ENCODE measurements at regions not wholly inside any gene's neighbourhood (a gene's known extent, or its start where the extent isn't known, plus 50 kb on each side); places are given as distances from the start of the nearest gene placed in this dataset.

- dilution Hi-C loops (cut with MboI; ENCODE audit: extremely low pct_ligation_motif_present, low sequenced_read_pairs): no loop called here
- DNase-seq (ENCODE audit: low read depth, low spot score) (no peak), FAIRE-seq (no peak)
- Histone ChIP-seq H3K9ac (ENCODE audit: control insufficient read depth, extremely low read depth, insufficient read depth, low read length) (no peak overlapping the region), H2AFZ (ENCODE audit: control insufficient read depth, low read length) (no peak overlapping the region), H3K4me3 (ENCODE audit: control insufficient read depth in 2 of 3, extremely low read depth in 1 of 3, insufficient read depth in 2 of 3, low read depth in 1 of 3, low read length in 3 of 3) (no peak overlapping the region), H3K27me3 (ENCODE audit: control insufficient read depth, extremely low read depth, insufficient read depth, low read length) (no peaks in the 10 kb centered on the region), H3K27ac (ENCODE audit: control insufficient read depth, insufficient read depth, low read length) (no peak overlapping the region), H3K9me1 (ENCODE audit: control insufficient read depth, extremely low read depth, insufficient read depth, low read length) (no peaks in the 10 kb centered on the region), H4K20me1 (ENCODE audit: control insufficient read depth, extremely low read depth, insufficient read depth, low read length) (no peaks in the 10 kb centered on the region), H3K36me3 (ENCODE audit: control insufficient read depth in 2 of 2, extremely low read depth in 1 of 2, insufficient read depth in 2 of 2, low read length in 2 of 2) (no peaks in the 10 kb centered on the region), H3K9me3 (ENCODE audit: control insufficient read depth, low read depth, low read length) (no peaks in the 10 kb centered on the region), H3K4me1 (ENCODE audit: control insufficient read depth, extremely low read depth, insufficient read depth, low read length) (peaks cover 2% of the 10 kb centered on the region), H3K79me2 (ENCODE audit: control insufficient read depth, insufficient read depth, low read length) (no peaks in the 10 kb centered on the region), H3K4me2 (ENCODE audit: control insufficient read depth, extremely low read depth, insufficient read depth, low read depth, low read length) (no peak overlapping the region)
- TF ChIP-seq CTCF (optimal IDR thresholded peaks at IDR 0.05 in 1 of 3, IDR thresholded peaks at IDR 0.05 in 1 of 3, conservative IDR thresholded peaks at IDR 0.05 in 1 of 3; ENCODE audit: extremely low read depth in 1 of 3, insufficient read depth in 2 of 3, low read length in 3 of 3): no peak
- no peak for TF ChIP-seq EZH2 (IDR thresholded peaks at IDR 0.05; ENCODE audit: low read length)
Observed at GRCh38 chr2:223107825-223108224, 55.8 kb downstream of the KCNE4 start.

GRCh38 chr2:223108351-223109050, 56.5 kb downstream of the KCNE4 start:
- FAIRE-seq: no peak

More at GRCh38 chr2:223108351-223109050, 56.5 kb downstream of the KCNE4 start:
- H3K4me2 ChIP-seq (ENCODE audit: control insufficient read depth, extremely low read depth, insufficient read depth, low read depth, low read length): no peak overlapping the region
- no peak for DNase-seq (ENCODE audit: low read depth, low spot score)
- dilution Hi-C loops (cut with MboI; ENCODE audit: extremely low pct_ligation_motif_present, low sequenced_read_pairs): no loop called here
- H3K27me3 ChIP-seq (ENCODE audit: control insufficient read depth, extremely low read depth, insufficient read depth, low read length): no peaks in the 10 kb centered on the region
- no peaks in the 10 kb centered on the region for H3K9me1 ChIP-seq (ENCODE audit: control insufficient read depth, extremely low read depth, insufficient read depth, low read length)
- H3K4me1 ChIP-seq (ENCODE audit: control insufficient read depth, extremely low read depth, insufficient read depth, low read length): peaks cover 2% of the 10 kb centered on the region
- H3K9ac ChIP-seq (ENCODE audit: control insufficient read depth, extremely low read depth, insufficient read depth, low read length): no peak overlapping the region
- no peaks in the 10 kb centered on the region for H3K9me3 ChIP-seq (ENCODE audit: control insufficient read depth, low read depth, low read length)
- no peaks in the 10 kb centered on the region for H3K36me3 ChIP-seq (ENCODE audit: control insufficient read depth in 2 of 2, extremely low read depth in 1 of 2, insufficient read depth in 2 of 2, low read length in 2 of 2)
- no peaks in the 10 kb centered on the region for H4K20me1 ChIP-seq (ENCODE audit: control insufficient read depth, extremely low read depth, insufficient read depth, low read length)
- H3K79me2 ChIP-seq (ENCODE audit: control insufficient read depth, insufficient read depth, low read length): no peaks in the 10 kb centered on the region
- H3K4me3 ChIP-seq (ENCODE audit: control insufficient read depth in 2 of 3, extremely low read depth in 1 of 3, insufficient read depth in 2 of 3, low read depth in 1 of 3, low read length in 3 of 3): no peak overlapping the region
- no peak for TF ChIP-seq CTCF (optimal IDR thresholded peaks at IDR 0.05 in 1 of 3, IDR thresholded peaks at IDR 0.05 in 1 of 3, conservative IDR thresholded peaks at IDR 0.05 in 1 of 3; ENCODE audit: extremely low read depth in 1 of 3, insufficient read depth in 2 of 3, low read length in 3 of 3)
- no peak for TF ChIP-seq EZH2 (IDR thresholded peaks at IDR 0.05; ENCODE audit: low read length)
- H3K27ac ChIP-seq (ENCODE audit: control insufficient read depth, insufficient read depth, low read length): no peak overlapping the region
- no peak overlapping the region for H2AFZ ChIP-seq (ENCODE audit: control insufficient read depth, low read length)

Data from keratinocyte (primary cell).